ENCODE measurements at regions not wholly inside any gene's neighbourhood (a gene's known extent, or its start where the extent isn't known, plus 50 kb on each side); places are given as distances from the start of the nearest gene placed in this dataset.

- H2AFZ ChIP-seq (ENCODE audit: low read depth, low read length, poor library complexity, severe bottlenecking): no peak overlapping the region
- intact Hi-C loops (cut with micrococcal nuclease): no loop called here
- H3K9ac ChIP-seq (ENCODE audit: low read length): no peak overlapping the region
- no peaks in the 10 kb centered on the region for H3K27me3 ChIP-seq (ENCODE audit: insufficient read depth, low read length)
- no peaks in the 10 kb centered on the region for H3K36me3 ChIP-seq (ENCODE audit: control insufficient read depth in 1 of 2, insufficient read depth in 2 of 2, low read length in 2 of 2)
- BruUV-seq (replicated peaks): no TSS peak
- DNase-seq (ENCODE audit: low read depth, low spot score) (no peak), ATAC-seq (no peak)
- no peaks in the 10 kb centered on the region for H3K4me1 ChIP-seq (ENCODE audit: control insufficient read depth in 1 of 2, insufficient read depth in 2 of 2, low read length in 2 of 2)
- no peak overlapping the region for H3K4me2 ChIP-seq (ENCODE audit: low read length)
- TF ChIP-seq EGR1 (IDR thresholded peaks at IDR 0.05; ENCODE audit: low read depth): no peak
- TF ChIP-seq ELF1 (IDR thresholded peaks at IDR 0.05; ENCODE audit: borderline replicate concordance, low read depth): no peak
- no peak for TF ChIP-seq CTCF (IDR thresholded peaks at IDR 0.05 in 2 of 3, conservative IDR thresholded peaks at IDR 0.05 in 1 of 3; ENCODE audit: borderline replicate concordance in 1 of 3, insufficient read depth in 1 of 3, low read depth in 2 of 3, low read length in 2 of 3)
- TF ChIP-seq ZNF274 (IDR thresholded peaks at IDR 0.05; ENCODE audit: low read depth, low read length): no peak
- no peak for TF ChIP-seq MAX (IDR thresholded peaks at IDR 0.05)
- no peak for TF ChIP-seq RAD21 (IDR thresholded peaks at IDR 0.05; ENCODE audit: low read depth)
- TF ChIP-seq POLR2AphosphoS5 (IDR thresholded peaks at IDR 0.05; ENCODE audit: low read depth, low read length): no peak
- TF ChIP-seq CBX3 (IDR thresholded peaks at IDR 0.05; ENCODE audit: low read depth): no peak
- ChIA-PET POLR2A (no interaction called here), CTCF (no interaction called here), RAD21 (ENCODE audit: low non-redundant PET in 1 of 2, low total read pairs in 2 of 2, uncharacterized antibody in 2 of 2, unreplicated experiment in 2 of 2) (no interaction called here)
- H3K9me2 ChIP-seq (ENCODE audit: insufficient read depth): no peaks in the 10 kb centered on the region
- H3K4me3 ChIP-seq (replicated peaks in 1 of 2; ENCODE audit: low read depth in 1 of 2, low read length in 2 of 2): no peak overlapping the region
- H3K79me2 ChIP-seq (ENCODE audit: insufficient read depth, low read length): no peaks in the 10 kb centered on the region
- no peaks in the 10 kb centered on the region for H3K9me3 ChIP-seq (ENCODE audit: control insufficient read depth in 1 of 2, insufficient read depth in 1 of 2, low read depth in 1 of 2, low read length in 2 of 2)
- no peaks in the 10 kb centered on the region for H4K20me1 ChIP-seq (ENCODE audit: insufficient read depth)
- H3K27ac ChIP-seq (ENCODE audit: low read depth, low read length): no peak overlapping the region
Observed at GRCh38 chr2:158914066-158914465, 54.4 kb upstream of the TANC1 start.

GRCh38 chr2:158914731-158915130, 53.7 kb upstream of the TANC1 start:
- intact Hi-C loops (cut with micrococcal nuclease): no loop called here
- TF ChIP-seq EGR1 (IDR thresholded peaks at IDR 0.05; ENCODE audit: low read depth) (no peak), FOSL1 (IDR thresholded peaks at IDR 0.05; ENCODE audit: low read depth) (no peak), CTCF (IDR thresholded peaks at IDR 0.05 in 2 of 3, conservative IDR thresholded peaks at IDR 0.05 in 1 of 3; ENCODE audit: borderline replicate concordance in 1 of 3, insufficient read depth in 1 of 3, low read depth in 2 of 3, low read length in 2 of 3) (no peak), SIN3A (IDR thresholded peaks at IDR 0.05; ENCODE audit: low read depth) (no peak), POLR2A (IDR thresholded peaks at IDR 0.05; ENCODE audit: borderline replicate concordance, extremely low read depth, insufficient read depth, insufficient read length) (no peak), EZH2phosphoT487 (IDR thresholded peaks at IDR 0.05; ENCODE audit: borderline replicate concordance) (no peak), ATF3 (IDR thresholded peaks at IDR 0.05) (no peak), ELF1 (IDR thresholded peaks at IDR 0.05; ENCODE audit: borderline replicate concordance, low read depth) (no peak), POLR2AphosphoS5 (IDR thresholded peaks at IDR 0.05; ENCODE audit: low read depth, low read length) (no peak), CBX3 (IDR thresholded peaks at IDR 0.05; ENCODE audit: low read depth) (no peak), CEBPB (IDR thresholded peaks at IDR 0.05; ENCODE audit: low read depth) (no peak), SP1 (IDR thresholded peaks at IDR 0.05; ENCODE audit: low read depth) (no peak), JUND (IDR thresholded peaks at IDR 0.05) (no peak), YY1 (IDR thresholded peaks at IDR 0.05; ENCODE audit: extremely low read depth, insufficient replicate concordance, low read depth, low read length) (no peak), EZH2 (IDR thresholded peaks at IDR 0.05) (no peak)

More at GRCh38 chr2:158914731-158915130, 53.7 kb upstream of the TANC1 start:
- Histone ChIP-seq H3K27ac (ENCODE audit: low read depth, low read length) (no peak overlapping the region), H2AFZ (ENCODE audit: low read depth, low read length, poor library complexity, severe bottlenecking) (no peak overlapping the region), H3K4me2 (ENCODE audit: low read length) (no peak overlapping the region), H3K4me3 (replicated peaks in 1 of 2; ENCODE audit: low read depth in 1 of 2, low read length in 2 of 2) (no peak overlapping the region), H3K79me2 (ENCODE audit: insufficient read depth, low read length) (no peaks in the 10 kb centered on the region), H3K4me1 (ENCODE audit: control insufficient read depth in 1 of 2, insufficient read depth in 2 of 2, low read length in 2 of 2) (no peaks in the 10 kb centered on the region), H3K27me3 (ENCODE audit: insufficient read depth, low read length) (no peaks in the 10 kb centered on the region), H3K9ac (ENCODE audit: low read length) (no peak overlapping the region), H3K36me3 (ENCODE audit: control insufficient read depth in 1 of 2, insufficient read depth in 2 of 2, low read length in 2 of 2) (no peaks in the 10 kb centered on the region), H4K20me1 (ENCODE audit: insufficient read depth) (no peaks in the 10 kb centered on the region), H3K9me2 (ENCODE audit: insufficient read depth) (no peaks in the 10 kb centered on the region), H3K9me3 (ENCODE audit: control insufficient read depth in 1 of 2, insufficient read depth in 1 of 2, low read depth in 1 of 2, low read length in 2 of 2) (no peaks in the 10 kb centered on the region)
- ATAC-seq: no peak
- ChIA-PET CTCF (no interaction called here), POLR2A (no interaction called here), RAD21 (ENCODE audit: low non-redundant PET in 1 of 2, low total read pairs in 2 of 2, uncharacterized antibody in 2 of 2, unreplicated experiment in 2 of 2) (no interaction called here)
- no peak for DNase-seq (ENCODE audit: low read depth, low spot score)
- no TSS peak for BruUV-seq (replicated peaks)
